HCT116 (cell line): ENCODE measurements at regions not wholly inside any gene's neighbourhood (a gene's known extent, or its start where the extent isn't known, plus 50 kb on each side); places are given as distances from the start of the nearest gene placed in this dataset.

Source experiments
- ATAC-seq: fragments of 200-7000 bp; cut with Tn5 transposase; 2 replicates; pipeline ENCODE4 v1.9.1; 2020; ENCODE audit warnings: mild to moderate bottlenecking, moderate library complexity
- BruUV-seq: library from RNA; stranded (reverse); fragments of 400-500 nt; replicated peaks from 2 replicates; lab custom pipeline; 2021; lab: Mats Ljungman, UMichigan
- CTCF ChIA-PET: fragments of 300-600 bp; sonication (Branson Sonifier 250); formaldehyde crosslinking; loops from one replicate; lab custom pipeline; 2021; ENCODE audit warnings: antibody characterized with exemption; lab: Charles Lee
- POLR2A ChIA-PET: fragments of 300-600, 350-600 bp; sonication (Branson Sonifier 250); formaldehyde crosslinking; loops from one replicate; lab custom pipeline; 2021; ENCODE audit warnings: antibody characterized with exemption; lab: Charles Lee
- RAD21 ChIA-PET, 2 experiments: fragments of 300-600 bp; sonication (Branson Sonifier 250); formaldehyde crosslinking; loops; one replicate each; lab custom pipeline; 2023; ENCODE audit warnings: low total read pairs in 2 of 2; ENCODE audit not compliant: uncharacterized antibody in 2 of 2, unreplicated experiment in 2 of 2, low non-redundant PET in 1 of 2; lab: Charles Lee
- DNase-seq: peaks from one replicate; pipeline ENCODE4 v3.0.0-alpha.2; 2010; ENCODE audit warnings: low read depth, low spot score
- H2AFZ ChIP-seq: fragments of 200-600 bp; shearing (Covaris generic), sonication (generic); 2 replicates; pipeline ENCODE4 v1.6.1; 2017; ENCODE audit warnings: low read depth, mixed run types, mixed read lengths, antibody characterized with exemption, low read length; ENCODE audit not compliant: poor library complexity, severe bottlenecking
- H3K27ac ChIP-seq: 2 replicates; pipeline ENCODE4 v1.5.1; 2012; ENCODE audit warnings: low read depth, low read length
- H3K27me3 ChIP-seq: fragments of 200-600 bp; sonication (generic); 2 replicates; pipeline ENCODE4 v1.6.1; 2016; ENCODE audit warnings: mixed run types, low read length, mixed read lengths; ENCODE audit not compliant: insufficient read depth
- H3K36me3 ChIP-seq, 2 experiments: fragments of 200-500 bp in 1 of 2; fragments of 200-600 bp in 1 of 2; sonication (Bioruptor generic) in 1 of 2; sonication (generic) in 1 of 2; 2 replicates each; pipeline versions ENCODE4 v1.5.1 to v1.6.1; 2014 to 2016; ENCODE audit warnings: low read length in 2 of 2, inconsistent platforms in 1 of 2, mixed read lengths in 1 of 2, mixed run types in 1 of 2; ENCODE audit not compliant: insufficient read depth in 2 of 2, control insufficient read depth in 1 of 2
- H3K4me1 ChIP-seq, 2 experiments: fragments of 200-600 bp in 1 of 2; sonication (generic) in 1 of 2; 2 replicates each; pipeline versions ENCODE4 v1.5.1 to v1.6.1; 2012 to 2017; ENCODE audit warnings: low read length in 2 of 2, inconsistent platforms in 1 of 2, mild to moderate bottlenecking in 1 of 2, mixed read lengths in 1 of 2, mixed run types in 1 of 2, moderate library complexity in 1 of 2; ENCODE audit not compliant: insufficient read depth in 2 of 2, control insufficient read depth in 1 of 2
- H3K4me2 ChIP-seq: fragments of 200-600 bp; sonication (generic); 2 replicates; pipeline ENCODE4 v1.6.1; 2017; ENCODE audit warnings: mixed run types, low read length, mixed read lengths
- H3K4me3 ChIP-seq, 2 experiments: fragments of 200-600 bp in 1 of 2; sonication (generic) in 1 of 2; replicated peaks in 1 of 2; 2 replicates each; pipeline ENCODE4 v1.5.1; 2011 to 2016; ENCODE audit warnings: low read length in 2 of 2, control low read depth in 1 of 2, low read depth in 1 of 2, mild to moderate bottlenecking in 1 of 2, mixed read lengths in 1 of 2, mixed run types in 1 of 2
- H3K79me2 ChIP-seq: fragments of 200-600 bp; sonication (generic); 2 replicates; pipeline ENCODE4 v1.6.1; 2017; ENCODE audit warnings: mild to moderate bottlenecking, mixed run types, low read length, moderate library complexity, mixed read lengths; ENCODE audit not compliant: insufficient read depth
- H3K9ac ChIP-seq: fragments of 200-600 bp; sonication (generic); 2 replicates; pipeline ENCODE4 v1.6.1; 2016; ENCODE audit warnings: low read length, mixed read lengths
- H3K9me2 ChIP-seq: fragments of 200-600 bp; sonication (generic), shearing (Covaris generic); 2 replicates; pipeline ENCODE4 v1.6.1; 2017; ENCODE audit warnings: mixed run types, mild to moderate bottlenecking, moderate library complexity; ENCODE audit not compliant: insufficient read depth
- H3K9me3 ChIP-seq, 2 experiments: fragments of 200-500 bp in 1 of 2; fragments of 200-600 bp in 1 of 2; sonication (Bioruptor generic) in 1 of 2; sonication (generic) in 1 of 2; 2 replicates each; pipeline ENCODE4 v1.6.1; 2014 to 2017; ENCODE audit warnings: low read length in 2 of 2, mixed read lengths in 2 of 2, inconsistent platforms in 1 of 2, low read depth in 1 of 2, mild to moderate bottlenecking in 1 of 2, mixed run types in 1 of 2, moderate library complexity in 1 of 2; ENCODE audit not compliant: control insufficient read depth in 1 of 2, insufficient read depth in 1 of 2
- H4K20me1 ChIP-seq: fragments of 200-600 bp; sonication (generic), shearing (Covaris generic); 2 replicates; pipeline ENCODE4 v1.6.1; 2017; ENCODE audit warnings: mixed run types, mild to moderate bottlenecking, moderate library complexity; ENCODE audit not compliant: insufficient read depth
- CBX3 ChIP-seq: IDR thresholded peaks from 2 replicates; pipeline ENCODE4 v1.6.1; 2012; ENCODE audit warnings: low read depth
- CEBPB ChIP-seq: IDR thresholded peaks from 2 replicates; pipeline ENCODE4 v1.6.1; 2012; ENCODE audit warnings: low read depth
- EGR1 ChIP-seq: IDR thresholded peaks from 2 replicates; pipeline ENCODE4 v1.6.1; 2012; ENCODE audit warnings: low read depth
- ELF1 ChIP-seq: IDR thresholded peaks from 2 replicates; pipeline ENCODE4 v1.6.1; 2012; ENCODE audit warnings: low read depth, borderline replicate concordance
- EZH2phosphoT487 ChIP-seq: fragments of 200-600 bp; IDR thresholded peaks from 2 replicates; pipeline ENCODE4 v1.6.1; 2018; ENCODE audit warnings: antibody characterized with exemption, borderline replicate concordance
- FOSL1 ChIP-seq: IDR thresholded peaks from 2 replicates; pipeline ENCODE4 v1.6.1; 2012; ENCODE audit warnings: low read depth
- JUND ChIP-seq: IDR thresholded peaks from 2 replicates; pipeline ENCODE4 v1.6.1; 2012
- POLR2A ChIP-seq: IDR thresholded peaks from 2 replicates; pipeline ENCODE4 v1.7.0; 2011; ENCODE audit warnings: borderline replicate concordance; ENCODE audit not compliant: insufficient read depth, insufficient read length; ENCODE audit errors: extremely low read depth
- POLR2AphosphoS5 ChIP-seq: IDR thresholded peaks from 2 replicates; pipeline ENCODE4 v1.6.1; 2011; ENCODE audit warnings: mild to moderate bottlenecking, low read depth, low read length, moderate library complexity
- SIN3A ChIP-seq: IDR thresholded peaks from 2 replicates; pipeline ENCODE4 v1.6.1; 2012; ENCODE audit warnings: low read depth
- TCF7L2 ChIP-seq: IDR thresholded peaks from 2 replicates; pipeline ENCODE4 v1.7.0; 2011; ENCODE audit warnings: borderline replicate concordance, inconsistent platforms; ENCODE audit not compliant: insufficient read depth, insufficient read length; ENCODE audit errors: extremely low read depth
- ZFX ChIP-seq: fragments of 450-650 bp; IDR thresholded peaks from 2 replicates; pipeline ENCODE4 v1.6.1; 2017
- ZNF274 ChIP-seq: fragments of 200-500 bp; sonication (Bioruptor generic); IDR thresholded peaks from 2 replicates; pipeline ENCODE4 v1.6.1; 2014; ENCODE audit warnings: mild to moderate bottlenecking, low read depth, low read length, inconsistent platforms
- intact Hi-C: fragments of 100-400 bp; cut with micrococcal nuclease; formaldehyde crosslinking; loops from 2 replicates; pipeline ENCODE4 v1.10.0; 2022
- TF ChIP-seq, protein P1 (sequence below), 3 experiments: fragments of 200-600 bp in 1 of 3; sonication (generic) in 1 of 3; IDR thresholded peaks in 2 of 3; conservative IDR thresholded peaks in 1 of 3; 2 replicates each; pipeline ENCODE4 v1.5.1; 2012 to 2017; ENCODE audit warnings: low read depth in 2 of 3, low read length in 2 of 3, antibody characterized with exemption in 1 of 3, borderline replicate concordance in 1 of 3, control low read depth in 1 of 3, mild to moderate bottlenecking in 1 of 3, mixed read lengths in 1 of 3, mixed run types in 1 of 3, moderate library complexity in 1 of 3; ENCODE audit not compliant: insufficient read depth in 1 of 3
- TF ChIP-seq, protein P2 (sequence below): IDR thresholded peaks from 2 replicates; pipeline ENCODE4 v1.6.1; 2012
- TF ChIP-seq, protein P3 (sequence below): IDR thresholded peaks from 2 replicates; pipeline ENCODE4 v1.6.1; 2012
- TF ChIP-seq, protein P4 (sequence below): IDR thresholded peaks from 2 replicates; pipeline ENCODE4 v1.6.1; 2011; ENCODE audit warnings: mild to moderate bottlenecking, low read length, moderate library complexity; ENCODE audit not compliant: insufficient replicate concordance; ENCODE audit errors: extremely low read depth

DNA sequence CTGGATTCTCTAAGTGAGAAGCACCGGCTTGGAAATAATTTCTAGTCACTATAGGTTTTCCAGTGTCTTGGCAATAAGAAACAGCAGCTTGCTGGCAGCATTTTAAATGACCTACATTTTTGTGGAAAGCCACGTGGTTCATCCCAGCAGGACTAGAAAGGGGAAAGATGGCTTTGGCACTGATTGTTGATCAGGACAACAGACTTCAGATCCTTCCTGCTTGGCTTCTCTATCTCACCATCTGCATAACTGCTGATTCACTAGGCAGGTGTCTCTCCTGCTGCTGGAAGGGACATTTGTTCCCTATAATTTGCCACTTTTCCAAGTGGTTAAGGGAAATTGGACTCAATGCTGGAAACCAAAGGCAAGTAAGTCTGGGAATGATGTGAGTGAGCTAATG is 131.0 kb downstream of the TTC8 start:
- DNase-seq (no peak), ATAC-seq (no peak)
- BruUV-seq, result no TSS peak
- ChIA-PET POLR2A (no interaction called here), RAD21 (no interaction called here), CTCF (no interaction called here)
- H3K9ac ChIP-seq, result no peak overlapping the region
- H3K4me3 ChIP-seq, result no peak overlapping the region
- H3K79me2 ChIP-seq, result no peaks in the 10 kb centered on the region
- peaks cover 3 to 5% of the 10 kb centered on the region in 2 experiments; a peak in 2 of 4 replicates for H3K9me3 ChIP-seq
- no peaks in the 10 kb centered on the region for H3K4me1 ChIP-seq
- H4K20me1 ChIP-seq, result no peaks in the 10 kb centered on the region
- H3K4me2 ChIP-seq, result no peak overlapping the region
- intact Hi-C loops, result no loop called here
- H3K9me2 ChIP-seq, result no peaks in the 10 kb centered on the region
- H3K36me3 ChIP-seq, result no peaks in the 10 kb centered on the region
- H3K27me3 ChIP-seq, result no peaks in the 10 kb centered on the region
- H3K27ac ChIP-seq, result no peak overlapping the region
- TF ChIP-seq, protein P1, sequence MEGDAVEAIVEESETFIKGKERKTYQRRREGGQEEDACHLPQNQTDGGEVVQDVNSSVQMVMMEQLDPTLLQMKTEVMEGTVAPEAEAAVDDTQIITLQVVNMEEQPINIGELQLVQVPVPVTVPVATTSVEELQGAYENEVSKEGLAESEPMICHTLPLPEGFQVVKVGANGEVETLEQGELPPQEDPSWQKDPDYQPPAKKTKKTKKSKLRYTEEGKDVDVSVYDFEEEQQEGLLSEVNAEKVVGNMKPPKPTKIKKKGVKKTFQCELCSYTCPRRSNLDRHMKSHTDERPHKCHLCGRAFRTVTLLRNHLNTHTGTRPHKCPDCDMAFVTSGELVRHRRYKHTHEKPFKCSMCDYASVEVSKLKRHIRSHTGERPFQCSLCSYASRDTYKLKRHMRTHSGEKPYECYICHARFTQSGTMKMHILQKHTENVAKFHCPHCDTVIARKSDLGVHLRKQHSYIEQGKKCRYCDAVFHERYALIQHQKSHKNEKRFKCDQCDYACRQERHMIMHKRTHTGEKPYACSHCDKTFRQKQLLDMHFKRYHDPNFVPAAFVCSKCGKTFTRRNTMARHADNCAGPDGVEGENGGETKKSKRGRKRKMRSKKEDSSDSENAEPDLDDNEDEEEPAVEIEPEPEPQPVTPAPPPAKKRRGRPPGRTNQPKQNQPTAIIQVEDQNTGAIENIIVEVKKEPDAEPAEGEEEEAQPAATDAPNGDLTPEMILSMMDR (IDR thresholded peaks at IDR 0.05 in 2 of 3, conservative IDR thresholded peaks at IDR 0.05 in 1 of 3; ENCODE audit: borderline replicate concordance in 1 of 3, insufficient read depth in 1 of 3, low read depth in 2 of 3, low read length in 2 of 3), result no peak
- TF ChIP-seq CBX3 (no peak), ELF1 (no peak)
- TF ChIP-seq, protein P2, sequence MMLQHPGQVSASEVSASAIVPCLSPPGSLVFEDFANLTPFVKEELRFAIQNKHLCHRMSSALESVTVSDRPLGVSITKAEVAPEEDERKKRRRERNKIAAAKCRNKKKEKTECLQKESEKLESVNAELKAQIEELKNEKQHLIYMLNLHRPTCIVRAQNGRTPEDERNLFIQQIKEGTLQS, result no peak
- TF ChIP-seq, protein P3, sequence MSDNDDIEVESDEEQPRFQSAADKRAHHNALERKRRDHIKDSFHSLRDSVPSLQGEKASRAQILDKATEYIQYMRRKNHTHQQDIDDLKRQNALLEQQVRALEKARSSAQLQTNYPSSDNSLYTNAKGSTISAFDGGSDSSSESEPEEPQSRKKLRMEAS, result no peak
- H2AFZ ChIP-seq, result no peak overlapping the region

DNA sequence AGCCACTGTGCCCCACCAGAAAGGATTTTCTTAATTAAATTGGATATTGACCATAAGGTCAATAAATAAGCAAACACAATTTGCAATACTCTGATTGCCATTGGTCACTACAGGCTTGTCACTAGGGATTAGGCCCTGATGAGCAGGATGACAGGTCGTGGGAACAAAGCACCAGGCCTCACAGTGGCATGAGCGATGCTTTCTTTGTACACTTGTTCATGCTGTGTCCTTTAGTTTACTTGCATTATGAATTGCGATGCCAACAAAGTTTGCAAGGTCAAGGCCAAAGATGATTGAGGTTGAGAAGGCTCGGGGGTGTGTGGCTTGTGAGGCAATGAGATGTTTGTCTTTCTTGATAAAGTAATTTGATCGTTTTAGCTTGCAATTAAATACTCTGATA is 136.0 kb downstream of the TTC8 start:
- Histone ChIP-seq H3K9ac (no peak overlapping the region), H3K36me3 (no peaks in the 10 kb centered on the region), H3K9me2 (no peaks in the 10 kb centered on the region), H3K4me2 (no peak overlapping the region), H3K4me1 (no peaks in the 10 kb centered on the region), H3K27me3 (no peaks in the 10 kb centered on the region), H3K79me2 (no peaks in the 10 kb centered on the region), H3K27ac (no peak overlapping the region), H2AFZ (no peak overlapping the region), H3K9me3 (no peaks in the 10 kb centered on the region), H3K4me3 (no peak overlapping the region), H4K20me1 (no peaks in the 10 kb centered on the region; the same call in 1 of the 2 replicates)
- RAD21 ChIA-PET, result no interaction called here
- intact Hi-C loops, result no loop called here
- POLR2A ChIA-PET, result no interaction called here
- CTCF ChIA-PET, result no interaction called here
- no peak for DNase-seq
- BruUV-seq, result no TSS peak
- ATAC-seq, result no peak
- TF ChIP-seq, protein P2, result no peak
- TF ChIP-seq EZH2phosphoT487 (no peak), ZFX (no peak), POLR2A (no peak), ZNF274 (no peak), TCF7L2 (no peak), FOSL1 (no peak), JUND (no peak), SIN3A (no peak), POLR2AphosphoS5 (no peak), CEBPB (no peak), EGR1 (no peak), ELF1 (no peak)
- TF ChIP-seq, protein P4, sequence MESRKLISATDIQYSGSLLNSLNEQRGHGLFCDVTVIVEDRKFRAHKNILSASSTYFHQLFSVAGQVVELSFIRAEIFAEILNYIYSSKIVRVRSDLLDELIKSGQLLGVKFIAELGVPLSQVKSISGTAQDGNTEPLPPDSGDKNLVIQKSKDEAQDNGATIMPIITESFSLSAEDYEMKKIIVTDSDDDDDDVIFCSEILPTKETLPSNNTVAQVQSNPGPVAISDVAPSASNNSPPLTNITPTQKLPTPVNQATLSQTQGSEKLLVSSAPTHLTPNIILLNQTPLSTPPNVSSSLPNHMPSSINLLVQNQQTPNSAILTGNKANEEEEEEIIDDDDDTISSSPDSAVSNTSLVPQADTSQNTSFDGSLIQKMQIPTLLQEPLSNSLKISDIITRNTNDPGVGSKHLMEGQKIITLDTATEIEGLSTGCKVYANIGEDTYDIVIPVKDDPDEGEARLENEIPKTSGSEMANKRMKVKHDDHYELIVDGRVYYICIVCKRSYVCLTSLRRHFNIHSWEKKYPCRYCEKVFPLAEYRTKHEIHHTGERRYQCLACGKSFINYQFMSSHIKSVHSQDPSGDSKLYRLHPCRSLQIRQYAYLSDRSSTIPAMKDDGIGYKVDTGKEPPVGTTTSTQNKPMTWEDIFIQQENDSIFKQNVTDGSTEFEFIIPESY, result no peak
- TF ChIP-seq, protein P3, result no peak
